HL-60 (cell line): ENCODE measurements at regions not wholly inside any gene's neighbourhood (a gene's known extent, or its start where the extent isn't known, plus 50 kb on each side); places are given as distances from the start of the nearest gene placed in this dataset.

Source experiments
- DNase-seq, 2 experiments: peaks; one replicate each; pipeline ENCODE4 v3.0.0-alpha.2; 2010 to 2020; ENCODE audit warnings: low read depth in 1 of 2, low spot score in 1 of 2
- H3K27ac ChIP-seq: fragments of 250-450 bp; sonication (Bioruptor Pico); replicated peaks from 2 replicates; pipeline ENCODE4 v1.5.1; 2020; ENCODE audit warnings: mild to moderate bottlenecking, moderate library complexity
- H3K27me3 ChIP-seq: fragments of 250-450 bp; sonication (Bioruptor Pico); 2 replicates; pipeline ENCODE4 v1.5.1; 2021; ENCODE audit warnings: mild to moderate bottlenecking, moderate library complexity; ENCODE audit not compliant: insufficient read depth, poor library complexity, severe bottlenecking
- H3K4me3 ChIP-seq: replicated peaks from 2 replicates; pipeline ENCODE4 v1.5.1; 2011; ENCODE audit warnings: mild to moderate bottlenecking, control low read depth, low read length; ENCODE audit not compliant: insufficient read depth
- GABPA ChIP-seq: IDR thresholded peaks from 2 replicates; pipeline ENCODE4 v1.6.1; 2012; ENCODE audit warnings: low read depth
- POLR2AphosphoS5 ChIP-seq: IDR thresholded peaks from 2 replicates; pipeline ENCODE4 v1.6.1; 2012; ENCODE audit warnings: low read depth
- REST ChIP-seq: IDR thresholded peaks from 2 replicates; pipeline ENCODE4 v1.6.1; 2012; ENCODE audit warnings: low read depth; ENCODE audit not compliant: insufficient replicate concordance
- SPI1 ChIP-seq: IDR thresholded peaks from 2 replicates; pipeline ENCODE4 v1.6.1; 2012; ENCODE audit warnings: low read depth, mild to moderate bottlenecking, borderline replicate concordance
- TF ChIP-seq, protein P1 (sequence below): IDR thresholded peaks from one replicate; pipeline ENCODE4 v1.5.1; 2011; ENCODE audit warnings: low read length, control low read depth, inconsistent platforms; ENCODE audit not compliant: insufficient read depth

- Histone ChIP-seq H3K4me3 (no peak overlapping the region), H3K27ac (no peak overlapping the region), H3K27me3 (no peaks in the 10 kb centered on the region)
- no peak for DNase-seq
- TF ChIP-seq SPI1, result no peak
- TF ChIP-seq REST, result no peak
- no peak for TF ChIP-seq GABPA
- no peak for TF ChIP-seq POLR2AphosphoS5
- TF ChIP-seq, protein P1, sequence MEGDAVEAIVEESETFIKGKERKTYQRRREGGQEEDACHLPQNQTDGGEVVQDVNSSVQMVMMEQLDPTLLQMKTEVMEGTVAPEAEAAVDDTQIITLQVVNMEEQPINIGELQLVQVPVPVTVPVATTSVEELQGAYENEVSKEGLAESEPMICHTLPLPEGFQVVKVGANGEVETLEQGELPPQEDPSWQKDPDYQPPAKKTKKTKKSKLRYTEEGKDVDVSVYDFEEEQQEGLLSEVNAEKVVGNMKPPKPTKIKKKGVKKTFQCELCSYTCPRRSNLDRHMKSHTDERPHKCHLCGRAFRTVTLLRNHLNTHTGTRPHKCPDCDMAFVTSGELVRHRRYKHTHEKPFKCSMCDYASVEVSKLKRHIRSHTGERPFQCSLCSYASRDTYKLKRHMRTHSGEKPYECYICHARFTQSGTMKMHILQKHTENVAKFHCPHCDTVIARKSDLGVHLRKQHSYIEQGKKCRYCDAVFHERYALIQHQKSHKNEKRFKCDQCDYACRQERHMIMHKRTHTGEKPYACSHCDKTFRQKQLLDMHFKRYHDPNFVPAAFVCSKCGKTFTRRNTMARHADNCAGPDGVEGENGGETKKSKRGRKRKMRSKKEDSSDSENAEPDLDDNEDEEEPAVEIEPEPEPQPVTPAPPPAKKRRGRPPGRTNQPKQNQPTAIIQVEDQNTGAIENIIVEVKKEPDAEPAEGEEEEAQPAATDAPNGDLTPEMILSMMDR, result no peak
Measured at GRCh38 chr6:103707596-103708325, 1152.0 kb downstream of the HACE1 start.

DNA sequence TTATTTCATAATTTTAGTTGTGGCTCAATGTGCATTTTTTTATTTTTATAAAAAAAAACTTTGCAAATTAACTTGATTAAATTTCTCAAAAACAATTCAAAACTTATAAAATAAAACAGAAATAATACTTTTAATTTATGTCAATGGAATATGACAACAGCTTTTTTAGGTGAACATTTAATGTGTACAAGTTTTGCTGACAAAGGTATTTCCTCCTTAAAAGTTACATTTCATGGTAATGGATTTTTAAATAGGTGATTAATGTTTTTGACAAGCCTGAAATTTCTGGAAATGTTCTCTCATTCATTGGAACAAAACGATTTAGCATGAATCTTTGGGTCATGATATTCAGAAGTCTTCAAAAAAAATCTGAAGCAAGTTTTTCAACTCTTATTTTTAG is 1160.0 kb downstream of the HACE1 start:
- Histone ChIP-seq H3K4me3 (no peak overlapping the region), H3K27ac (no peak overlapping the region), H3K27me3 (no peaks in the 10 kb centered on the region)
- no peak for DNase-seq
- TF ChIP-seq GABPA (no peak), POLR2AphosphoS5 (no peak)
- TF ChIP-seq, protein P1, result no peak

- TF ChIP-seq, protein P1, result no peak
- TF ChIP-seq REST, result no peak
- TF ChIP-seq GABPA, result no peak
- no peak for TF ChIP-seq POLR2AphosphoS5
- TF ChIP-seq SPI1, result no peak
- Histone ChIP-seq H3K27ac (no peak overlapping the region), H3K27me3 (no peaks in the 10 kb centered on the region), H3K4me3 (no peak overlapping the region)
- no peak for DNase-seq
Measured at GRCh38 chr6:103687430-103687829, 1172.3 kb downstream of the HACE1 start.

GRCh38 chr6:103680116-103680515 is 1179.6 kb downstream of the HACE1 start:
- H3K4me3 ChIP-seq, result no peak overlapping the region
- no peak overlapping the region for H3K27ac ChIP-seq
- H3K27me3 ChIP-seq, result no peaks in the 10 kb centered on the region
- no peak for DNase-seq
- TF ChIP-seq REST, result no peak
- TF ChIP-seq, protein P1, result no peak
